A549 (cell line): ENCODE measurements at regions not wholly inside any gene's neighbourhood (a gene's known extent, or its start where the extent isn't known, plus 50 kb on each side); places are given as distances from the start of the nearest gene placed in this dataset.

Source experiments
- CBX8 ChIP-seq: fragments of 200-600 bp; sonication (generic); IDR thresholded peaks from 2 replicates; pipeline ENCODE4 v1.6.1; 2016
- RCOR1 ChIP-seq: fragments of 150-350 bp; IDR thresholded peaks from 2 replicates; pipeline ENCODE4 v1.6.1; 2014; ENCODE audit warnings: antibody characterized with exemption, low read length, low read depth
- TF ChIP-seq, protein P1 (sequence below): fragments of >200 bp; sonication (Bioruptor Twin); formaldehyde crosslinking; IDR thresholded peaks from 3 replicates; pipeline ENCODE4 v1.5.1; 2016

DNA sequence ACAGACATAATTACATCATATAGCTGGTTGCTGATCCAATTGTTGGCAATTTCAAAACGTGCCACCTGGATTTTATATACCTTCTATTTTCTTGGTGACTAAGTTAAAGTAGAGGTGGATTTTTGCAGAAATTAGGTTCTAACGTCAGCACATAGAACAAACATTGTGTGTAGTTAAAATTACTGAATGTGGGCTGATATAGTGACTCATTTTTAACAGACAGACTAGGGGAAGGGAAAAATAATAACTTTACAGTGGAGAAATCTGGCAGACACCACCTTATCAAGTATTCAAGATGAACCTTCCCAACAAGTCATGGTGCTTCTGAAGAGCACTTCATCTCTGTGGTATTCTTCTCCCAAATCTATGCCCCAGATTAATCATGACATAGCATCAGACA, 134.5 kb downstream of the UCHL1 start:
- no peak for TF ChIP-seq RCOR1
- TF ChIP-seq, protein P1, sequence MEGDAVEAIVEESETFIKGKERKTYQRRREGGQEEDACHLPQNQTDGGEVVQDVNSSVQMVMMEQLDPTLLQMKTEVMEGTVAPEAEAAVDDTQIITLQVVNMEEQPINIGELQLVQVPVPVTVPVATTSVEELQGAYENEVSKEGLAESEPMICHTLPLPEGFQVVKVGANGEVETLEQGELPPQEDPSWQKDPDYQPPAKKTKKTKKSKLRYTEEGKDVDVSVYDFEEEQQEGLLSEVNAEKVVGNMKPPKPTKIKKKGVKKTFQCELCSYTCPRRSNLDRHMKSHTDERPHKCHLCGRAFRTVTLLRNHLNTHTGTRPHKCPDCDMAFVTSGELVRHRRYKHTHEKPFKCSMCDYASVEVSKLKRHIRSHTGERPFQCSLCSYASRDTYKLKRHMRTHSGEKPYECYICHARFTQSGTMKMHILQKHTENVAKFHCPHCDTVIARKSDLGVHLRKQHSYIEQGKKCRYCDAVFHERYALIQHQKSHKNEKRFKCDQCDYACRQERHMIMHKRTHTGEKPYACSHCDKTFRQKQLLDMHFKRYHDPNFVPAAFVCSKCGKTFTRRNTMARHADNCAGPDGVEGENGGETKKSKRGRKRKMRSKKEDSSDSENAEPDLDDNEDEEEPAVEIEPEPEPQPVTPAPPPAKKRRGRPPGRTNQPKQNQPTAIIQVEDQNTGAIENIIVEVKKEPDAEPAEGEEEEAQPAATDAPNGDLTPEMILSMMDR, result no peak
- no peak for TF ChIP-seq CBX8
